ENCODE measurements at regions not wholly inside any gene's neighbourhood (a gene's known extent, or its start where the extent isn't known, plus 50 kb on each side); places are given as distances from the start of the nearest gene placed in this dataset.

DNA sequence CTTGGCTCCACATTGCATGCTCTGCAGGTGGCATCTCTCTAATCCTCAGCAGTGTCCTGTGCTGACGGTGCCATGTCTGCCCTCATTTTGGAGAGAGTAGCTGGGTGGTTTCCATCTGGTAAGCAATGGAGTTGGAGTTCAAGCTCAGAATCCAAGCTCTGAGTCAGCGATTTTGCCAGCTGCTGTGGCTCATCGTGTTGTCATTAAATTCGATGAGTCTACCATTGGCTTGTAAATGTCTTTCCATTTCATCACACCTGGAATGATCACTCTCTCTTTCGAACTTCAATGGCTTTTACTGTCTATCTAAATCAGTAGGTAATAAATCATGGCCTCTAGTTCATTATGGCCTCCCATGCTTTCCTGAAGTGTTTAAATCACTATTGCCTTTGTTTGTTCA, 378.5 kb upstream of the TSHZ2 start:
- Histone ChIP-seq H3K9me3 (no peaks in the 10 kb centered on the region), H3K27ac (no peak overlapping the region), H3K4me1 (no peaks in the 10 kb centered on the region), H3K27me3 (ENCODE audit: low read depth) (no peaks in the 10 kb centered on the region), H3K36me3 (no peaks in the 10 kb centered on the region), H3K4me3 (no peak overlapping the region)
- intact Hi-C loops (cut with DNase I) = no loop called here
- DNase-seq (no peak), ATAC-seq (no peak)
- TF ChIP-seq CTCF (IDR thresholded peaks at IDR 0.05) = no peak

DNA sequence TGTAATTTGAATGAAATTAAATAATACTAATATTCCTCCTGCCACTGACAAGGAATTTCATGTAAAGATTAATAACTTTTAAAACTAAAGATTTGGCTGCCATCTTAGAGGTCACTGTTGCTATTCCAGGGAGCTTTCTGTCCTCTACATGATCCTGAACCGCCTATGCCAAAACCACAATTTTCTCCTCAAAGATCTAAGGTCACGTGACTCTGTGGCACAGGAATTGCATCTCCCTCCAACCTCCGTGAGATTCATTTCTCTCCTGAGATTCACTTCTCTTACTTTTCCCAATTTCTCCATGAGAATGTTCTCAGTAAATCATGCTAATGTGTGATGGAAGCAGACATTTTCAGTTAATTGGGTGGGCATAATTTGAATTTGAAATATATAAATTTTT, 379.6 kb upstream of the TSHZ2 start:
- no peak for TF ChIP-seq CTCF (IDR thresholded peaks at IDR 0.05)
- intact Hi-C loops (cut with DNase I) = no loop called here
- no peaks in the 10 kb centered on the region for H3K27me3 ChIP-seq (ENCODE audit: low read depth)
- no peak overlapping the region for H3K4me3 ChIP-seq
- no peak for ATAC-seq
- H3K9me3 ChIP-seq = no peaks in the 10 kb centered on the region
- no peak overlapping the region for H3K27ac ChIP-seq
- H3K36me3 ChIP-seq = no peaks in the 10 kb centered on the region
- DNase-seq = no peak
- no peaks in the 10 kb centered on the region for H3K4me1 ChIP-seq

- Histone ChIP-seq H3K36me3 (no peaks in the 10 kb centered on the region), H3K9me3 (no peaks in the 10 kb centered on the region), H3K27me3 (ENCODE audit: low read depth) (no peaks in the 10 kb centered on the region), H3K4me3 (no peak overlapping the region), H3K4me1 (no peaks in the 10 kb centered on the region), H3K27ac (no peak overlapping the region)
- ATAC-seq (no peak), DNase-seq (no peak)
- TF ChIP-seq CTCF (IDR thresholded peaks at IDR 0.05) = no peak
- intact Hi-C loops (cut with DNase I) = no loop called here
These were observed 382.1 kb upstream of the TSHZ2 start for GRCh38 chr20:52590100-52590499.

- Histone ChIP-seq H3K36me3 (no peaks in the 10 kb centered on the region), H3K27ac (no peak overlapping the region)
These were observed 382.8 kb upstream of the TSHZ2 start for GRCh38 chr20:52589251-52589812.

GRCh38 chr20:52586660-52587059, 385.5 kb upstream of the TSHZ2 start:
- ATAC-seq = no peak
- intact Hi-C loops (cut with DNase I) = no loop called here
- H3K27ac ChIP-seq = no peak overlapping the region

More at GRCh38 chr20:52589251-52589812, 382.8 kb upstream of the TSHZ2 start:
- no peak overlapping the region for H3K4me3 ChIP-seq
- ATAC-seq (no peak), DNase-seq (no peak)
- no peak for TF ChIP-seq CTCF (IDR thresholded peaks at IDR 0.05)
- H3K4me1 ChIP-seq = no peaks in the 10 kb centered on the region
- intact Hi-C loops (cut with DNase I) = no loop called here
- no peaks in the 10 kb centered on the region for H3K27me3 ChIP-seq (ENCODE audit: low read depth)
- no peaks in the 10 kb centered on the region for H3K9me3 ChIP-seq

More at GRCh38 chr20:52586660-52587059, 385.5 kb upstream of the TSHZ2 start:
- H3K9me3 ChIP-seq = no peaks in the 10 kb centered on the region
- H3K4me1 ChIP-seq = no peaks in the 10 kb centered on the region
- H3K36me3 ChIP-seq = no peaks in the 10 kb centered on the region
- no peak for DNase-seq
- no peaks in the 10 kb centered on the region for H3K27me3 ChIP-seq (ENCODE audit: low read depth)
- no peak for TF ChIP-seq CTCF (IDR thresholded peaks at IDR 0.05)
- no peak overlapping the region for H3K4me3 ChIP-seq

Data from lower lobe of right lung (tissue), 2 donors.